Right renal pelvis (tissue), 4 donors: ENCODE measurements at regions not wholly inside any gene's neighbourhood (a gene's known extent, or its start where the extent isn't known, plus 50 kb on each side); places are given as distances from the start of the nearest gene placed in this dataset.
"Not testable (repeated sequence)": the region's sequence is repeated elsewhere in the genome, so short reads cannot be mapped to it uniquely, and the experiment has no call there.

Source experiments
- DNase-seq, 4 donors: peaks; one replicate each; pipeline ENCODE4 v3.0.0-alpha.2; 2013; ENCODE audit warnings: low read depth in 4 of 4, low spot score in 3 of 4, missing footprints in 1 of 4

- DNase-seq: no peak
Observed at GRCh38 chr20:22810626-22811569, 224.2 kb upstream of the SSTR4 start.

- DNase-seq: no peak
Observed at GRCh38 chr20:22814471-22815205, 220.5 kb upstream of the SSTR4 start.

- DNase-seq: no peak
Observed at GRCh38 chr20:22815206-22815551, 219.9 kb upstream of the SSTR4 start.

- no peak for DNase-seq
Observed at GRCh38 chr20:22815603-22816315, 219.4 kb upstream of the SSTR4 start.

GRCh38 chr20:22818636-22819035, 216.5 kb upstream of the SSTR4 start:
- DNase-seq: no peak

- DNase-seq: no peak
Observed at GRCh38 chr20:22819112-22819511, 216.0 kb upstream of the SSTR4 start.

GRCh38 chr20:22819784-22820183, 215.3 kb upstream of the SSTR4 start:
- no peak for DNase-seq

GRCh38 chr20:22821081-22821727, 213.9 kb upstream of the SSTR4 start:
- DNase-seq: no peak

GRCh38 chr20:22821796-22822195, 213.3 kb upstream of the SSTR4 start:
- DNase-seq: no peak

GRCh38 chr20:22823119-22823518, 212.0 kb upstream of the SSTR4 start:
- DNase-seq: no peak

GRCh38 chr20:22824077-22824476, 211.0 kb upstream of the SSTR4 start:
- DNase-seq: no peak

- no peak for DNase-seq
Observed at GRCh38 chr20:22825076-22825475, 210.0 kb upstream of the SSTR4 start.

- DNase-seq: no peak
Observed at GRCh38 chr20:22825546-22825945, 209.6 kb upstream of the SSTR4 start.

GRCh38 chr20:22826306-22827230, 208.5 kb upstream of the SSTR4 start:
- no peak for DNase-seq

GRCh38 chr20:22827916-22828315, 207.2 kb upstream of the SSTR4 start:
- no peak for DNase-seq

- DNase-seq: no peak
Observed at GRCh38 chr20:22829356-22829755, 205.8 kb upstream of the SSTR4 start.

- DNase-seq: no peak
Observed at GRCh38 chr20:22830138-22830537, 205.0 kb upstream of the SSTR4 start.

GRCh38 chr20:22830715-22831114, 204.4 kb upstream of the SSTR4 start:
- DNase-seq: not testable (repeated sequence)

GRCh38 chr20:22833851-22834250, 201.3 kb upstream of the SSTR4 start:
- no peak for DNase-seq
